Uterus (tissue), 2 donors: ENCODE measurements at regions not wholly inside any gene's neighbourhood (a gene's known extent, or its start where the extent isn't known, plus 50 kb on each side); places are given as distances from the start of the nearest gene placed in this dataset.

Experiments used
- POLR2A ChIP-seq, 2 donors: fragments of 450-650 bp; IDR thresholded peaks; one replicate each; pipeline ENCODE4 v1.6.1; 2016; ENCODE audit warnings: antibody characterized with exemption in 2 of 2, mild to moderate bottlenecking in 1 of 2, moderate library complexity in 1 of 2
- TF ChIP-seq, protein P1 (sequence below), 4 experiments: fragments of 200-600 bp in 2 of 4; fragments of 450-650 bp in 2 of 4; sonication (generic) in 2 of 4; IDR thresholded peaks; one replicate each; pipeline ENCODE4 v1.5.1; 2016 to 2019; ENCODE audit warnings: antibody characterized with exemption in 4 of 4, mild to moderate bottlenecking in 2 of 4, moderate library complexity in 1 of 4

DNA sequence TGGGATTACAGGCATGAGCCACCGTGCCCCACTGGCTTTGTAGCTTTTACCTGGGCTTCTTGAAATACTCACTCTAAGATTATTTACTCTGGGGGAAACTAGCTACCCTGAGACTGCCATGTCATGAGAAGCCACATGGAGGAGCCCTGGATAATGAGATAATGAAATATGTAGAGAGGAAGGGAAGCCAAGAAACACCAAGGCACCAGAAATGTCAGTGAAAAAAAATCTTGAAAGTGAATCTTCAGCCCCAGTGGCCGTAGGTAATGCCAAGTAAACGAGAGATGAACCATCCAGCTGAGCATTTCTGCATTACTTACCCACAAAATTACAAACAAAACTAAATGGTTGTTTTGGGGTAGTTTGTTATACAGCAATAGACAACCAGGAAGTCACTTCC is 125.6 kb downstream of the APIP start:
- TF ChIP-seq, protein P1, sequence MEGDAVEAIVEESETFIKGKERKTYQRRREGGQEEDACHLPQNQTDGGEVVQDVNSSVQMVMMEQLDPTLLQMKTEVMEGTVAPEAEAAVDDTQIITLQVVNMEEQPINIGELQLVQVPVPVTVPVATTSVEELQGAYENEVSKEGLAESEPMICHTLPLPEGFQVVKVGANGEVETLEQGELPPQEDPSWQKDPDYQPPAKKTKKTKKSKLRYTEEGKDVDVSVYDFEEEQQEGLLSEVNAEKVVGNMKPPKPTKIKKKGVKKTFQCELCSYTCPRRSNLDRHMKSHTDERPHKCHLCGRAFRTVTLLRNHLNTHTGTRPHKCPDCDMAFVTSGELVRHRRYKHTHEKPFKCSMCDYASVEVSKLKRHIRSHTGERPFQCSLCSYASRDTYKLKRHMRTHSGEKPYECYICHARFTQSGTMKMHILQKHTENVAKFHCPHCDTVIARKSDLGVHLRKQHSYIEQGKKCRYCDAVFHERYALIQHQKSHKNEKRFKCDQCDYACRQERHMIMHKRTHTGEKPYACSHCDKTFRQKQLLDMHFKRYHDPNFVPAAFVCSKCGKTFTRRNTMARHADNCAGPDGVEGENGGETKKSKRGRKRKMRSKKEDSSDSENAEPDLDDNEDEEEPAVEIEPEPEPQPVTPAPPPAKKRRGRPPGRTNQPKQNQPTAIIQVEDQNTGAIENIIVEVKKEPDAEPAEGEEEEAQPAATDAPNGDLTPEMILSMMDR (IDR thresholded peaks at IDR 0.05), result no peak
- no peak for TF ChIP-seq POLR2A (IDR thresholded peaks at IDR 0.05)
